Ovary (tissue), 3 donors: ENCODE measurements at regions not wholly inside any gene's neighbourhood (a gene's known extent, or its start where the extent isn't known, plus 50 kb on each side); places are given as distances from the start of the nearest gene placed in this dataset.

Experiments
- CTCF ChIP-seq, 3 donors: fragments of 450-650 bp in 2 of 3; fragments of 200-600 bp in 1 of 3; IDR thresholded peaks; one replicate each; pipeline versions ENCODE4 v1.5.1 to v1.8.0; 2016 to 2022; ENCODE audit warnings: antibody characterized with exemption in 3 of 3, mild to moderate bottlenecking in 1 of 3
- EP300 ChIP-seq: sonication (generic); formaldehyde crosslinking; IDR thresholded peaks from one replicate; pipeline ENCODE4 v1.6.1; 2017; ENCODE audit warnings: antibody characterized with exemption
- POLR2A ChIP-seq: fragments of 450-650 bp; IDR thresholded peaks from one replicate; pipeline ENCODE4 v1.6.1; 2017; ENCODE audit warnings: antibody characterized with exemption, mild to moderate bottlenecking, moderate library complexity
- donor health status: DM: no; HTN: no; CAD: no.

- TF ChIP-seq CTCF (IDR thresholded peaks at IDR 0.05) (no peak), EP300 (no peak), POLR2A (no peak)
Measured at GRCh38 chr2:66832646-66833435, 397.9 kb downstream of the MEIS1 start.
